GM12872 (cell line): ENCODE measurements at regions not wholly inside any gene's neighbourhood (a gene's known extent, or its start where the extent isn't known, plus 50 kb on each side); places are given as distances from the start of the nearest gene placed in this dataset.

Source experiments
- CTCF ChIP-seq: IDR thresholded peaks from 3 replicates; pipeline ENCODE4 v1.5.1; 2011; ENCODE audit warnings: low read depth, mild to moderate bottlenecking, low read length, moderate library complexity; ENCODE audit not compliant: insufficient read depth

GRCh38 chr15:91752081-91752785 lies 101.3 kb upstream of the SLCO3A1 start:
- no peak for TF ChIP-seq CTCF

GRCh38 chr15:91759560-91759959 lies 93.9 kb upstream of the SLCO3A1 start:
- no peak for TF ChIP-seq CTCF

- no peak for TF ChIP-seq CTCF
These were observed 87.8 kb upstream of the SLCO3A1 start for GRCh38 chr15:91765660-91766059.

- TF ChIP-seq CTCF = no peak
These were observed 84.0 kb upstream of the SLCO3A1 start for GRCh38 chr15:91769476-91769875.

GRCh38 chr15:91769894-91770293 lies 83.6 kb upstream of the SLCO3A1 start:
- TF ChIP-seq CTCF = no peak

- TF ChIP-seq CTCF = no peak
These were observed 77.4 kb upstream of the SLCO3A1 start for GRCh38 chr15:91776104-91776503.

- TF ChIP-seq CTCF = no peak
These were observed 73.5 kb upstream of the SLCO3A1 start for GRCh38 chr15:91779960-91780359.
